NCI-H510A treated with DMSO at 0.1 percent for 48 hours (cell line): ENCODE measurements at regions not wholly inside any gene's neighbourhood (a gene's known extent, or its start where the extent isn't known, plus 50 kb on each side); places are given as distances from the start of the nearest gene placed in this dataset.

Experiments
- DNase-seq: peaks from one replicate; lab custom pipeline; 2025; lab: John Stamatoyannopoulos, UW

GRCh38 chr3:99500485-99500884, 137.9 kb upstream of the COL8A1 start:
- DNase-seq, result no peak

DNA sequence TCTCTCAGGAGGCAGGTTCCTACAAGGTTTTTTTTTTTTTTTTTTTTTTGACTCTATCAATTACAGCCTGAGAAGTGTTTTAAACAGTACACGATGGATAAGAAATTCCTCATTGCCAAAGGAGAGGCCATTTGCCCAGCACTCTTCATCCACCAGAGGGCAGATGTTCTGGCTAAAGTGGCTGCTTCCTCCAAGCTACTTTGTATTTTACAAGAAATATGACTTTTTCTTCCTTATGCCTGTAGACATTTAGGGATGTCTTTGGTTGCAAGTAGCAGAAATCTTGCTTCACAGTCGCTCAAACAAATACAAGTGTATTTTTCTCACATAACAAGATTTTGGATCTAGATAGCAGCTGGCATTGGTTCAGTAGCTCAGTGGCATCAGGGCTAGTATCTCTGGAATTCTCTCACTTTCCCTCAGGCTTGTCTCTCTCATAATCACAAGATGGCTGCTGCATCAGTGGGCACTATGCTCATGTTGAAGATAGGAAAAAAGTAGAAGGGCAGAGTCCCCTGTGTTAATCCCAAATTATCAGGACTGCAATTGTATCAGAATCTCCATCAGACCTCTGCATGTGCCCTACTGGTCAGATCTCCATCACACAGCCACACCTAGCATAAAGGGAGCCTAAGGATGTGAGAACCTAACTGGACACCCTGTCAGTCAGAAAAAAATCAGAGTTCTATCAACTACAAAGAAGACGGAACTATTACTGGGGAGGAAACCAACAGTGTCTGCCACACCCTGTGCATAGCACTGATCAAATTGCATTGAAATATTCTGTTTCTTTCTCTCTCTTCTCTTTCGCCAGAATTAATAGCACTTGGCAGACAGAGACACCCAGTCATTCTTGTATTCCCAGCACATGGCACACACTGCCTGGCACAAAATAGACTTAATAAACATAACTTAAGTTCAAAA, 138.9 kb upstream of the COL8A1 start:
- DNase-seq, result peak; percentile 17

DNA sequence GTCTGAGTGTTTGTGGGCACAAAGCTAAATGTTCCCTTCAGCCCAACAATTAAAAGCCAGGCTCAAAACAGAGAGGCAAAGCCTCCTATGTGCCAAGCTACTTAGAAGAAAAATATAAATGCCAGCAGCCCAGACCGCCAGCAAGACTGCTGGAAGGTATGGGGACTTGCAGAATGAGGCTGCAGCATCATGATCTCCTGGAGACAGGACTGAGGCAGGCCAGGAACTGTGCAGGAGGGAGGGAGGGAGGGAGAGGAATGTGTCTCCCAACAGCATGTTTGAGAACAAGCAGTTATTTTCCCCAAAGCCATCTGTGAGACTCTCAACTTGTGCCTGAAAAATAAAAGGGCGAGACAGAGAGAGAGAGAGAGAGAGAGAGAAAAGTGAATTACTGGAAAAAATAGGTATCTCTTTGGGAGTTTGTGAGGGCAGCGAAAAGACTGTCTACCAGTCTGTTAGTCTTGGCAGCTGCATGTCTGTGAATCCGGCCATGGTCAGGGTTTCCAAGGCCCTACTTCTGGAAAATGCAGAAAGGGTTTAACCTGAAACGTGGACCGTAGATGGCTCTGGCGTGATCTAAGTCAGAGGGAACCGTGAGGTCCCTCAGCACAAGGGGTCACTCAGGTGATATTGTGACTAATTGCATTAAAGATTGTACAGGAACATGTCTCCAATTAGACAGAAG, 139.7 kb upstream of the COL8A1 start:
- no peak for DNase-seq

GRCh38 chr3:99487894-99488293, 150.5 kb upstream of the COL8A1 start:
- DNase-seq, result no peak

- no peak for DNase-seq
Measured at GRCh38 chr3:99485286-99485685, 153.1 kb upstream of the COL8A1 start.

DNA sequence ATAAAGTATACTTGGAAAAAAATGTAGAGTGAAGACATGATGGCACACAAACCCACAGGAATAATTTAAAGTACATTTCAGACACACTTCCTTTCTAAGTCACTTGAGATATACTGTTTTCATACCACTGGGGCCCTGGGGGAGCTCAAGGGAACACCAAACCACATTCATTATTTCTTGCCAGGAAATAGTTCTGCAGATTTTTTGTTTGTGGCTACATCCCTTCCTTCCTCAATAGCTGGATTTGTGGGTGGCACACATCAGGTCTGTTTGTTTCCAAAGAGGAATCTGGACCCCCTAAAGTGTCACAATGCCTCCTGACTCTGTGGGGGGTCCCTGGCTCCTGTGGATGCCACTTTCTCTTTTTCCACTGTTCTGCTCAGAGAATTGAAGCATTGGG, 153.5 kb upstream of the COL8A1 start:
- no peak for DNase-seq

- no peak for DNase-seq
Measured at GRCh38 chr3:99483841-99484240, 154.6 kb upstream of the COL8A1 start.

GRCh38 chr3:99482191-99482590, 156.2 kb upstream of the COL8A1 start:
- no peak for DNase-seq

DNA sequence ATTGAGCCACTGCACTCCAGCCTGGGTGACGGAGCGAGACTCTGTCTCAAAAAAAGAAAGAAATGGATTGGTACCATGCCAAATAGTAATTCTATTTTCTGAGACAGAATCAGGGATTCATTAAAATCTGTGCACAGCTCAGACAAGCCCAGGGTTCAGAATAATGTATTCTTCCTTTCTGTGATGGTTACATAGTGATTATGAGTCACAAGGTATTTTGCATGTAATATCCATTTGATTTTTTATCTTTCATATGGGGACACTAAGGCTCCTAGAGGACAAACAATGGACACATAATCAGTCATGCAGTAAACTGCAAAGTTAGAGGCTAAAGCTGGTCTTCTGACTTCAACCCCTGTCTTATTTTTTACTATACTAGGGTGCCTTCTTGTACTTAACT, 156.8 kb upstream of the COL8A1 start:
- DNase-seq, result no peak

DNA sequence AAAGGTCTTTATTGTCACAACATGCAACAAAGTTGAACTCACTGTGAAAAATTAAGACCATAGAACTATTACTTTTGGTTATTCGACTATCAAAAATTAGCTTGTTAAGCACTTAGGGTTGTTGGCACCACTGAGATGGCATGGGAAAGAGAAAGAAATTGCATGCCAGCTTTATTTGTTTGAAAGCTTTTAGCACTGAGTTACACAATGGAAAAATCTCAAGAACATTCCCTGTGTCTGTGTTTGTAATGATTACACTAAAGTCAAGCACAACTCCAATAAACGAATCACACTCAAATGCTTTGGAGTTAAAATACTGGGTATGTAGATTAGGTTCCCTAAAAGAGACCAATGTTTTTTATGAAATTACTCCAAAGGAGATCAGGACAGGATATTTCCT, 158.6 kb upstream of the COL8A1 start:
- DNase-seq, result no peak

DNA sequence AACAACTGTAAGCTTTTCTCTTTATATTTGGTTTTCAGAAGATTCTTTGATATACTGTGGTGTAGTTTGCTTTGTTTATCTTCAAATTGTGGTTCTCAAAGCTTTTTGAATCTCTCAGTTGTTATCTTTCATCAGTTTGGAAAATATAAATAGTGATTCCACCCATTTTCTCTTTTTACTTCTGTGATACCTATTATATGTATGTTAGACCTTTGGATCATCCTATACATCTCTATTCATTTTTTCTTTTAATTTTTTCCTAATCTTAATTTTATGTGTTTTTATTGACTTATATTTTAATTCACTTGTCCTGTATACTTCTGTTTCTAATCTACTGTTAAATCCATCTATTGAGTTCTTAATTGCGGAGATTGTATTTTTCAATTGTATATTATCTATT, 160.7 kb upstream of the COL8A1 start:
- no peak for DNase-seq

DNA sequence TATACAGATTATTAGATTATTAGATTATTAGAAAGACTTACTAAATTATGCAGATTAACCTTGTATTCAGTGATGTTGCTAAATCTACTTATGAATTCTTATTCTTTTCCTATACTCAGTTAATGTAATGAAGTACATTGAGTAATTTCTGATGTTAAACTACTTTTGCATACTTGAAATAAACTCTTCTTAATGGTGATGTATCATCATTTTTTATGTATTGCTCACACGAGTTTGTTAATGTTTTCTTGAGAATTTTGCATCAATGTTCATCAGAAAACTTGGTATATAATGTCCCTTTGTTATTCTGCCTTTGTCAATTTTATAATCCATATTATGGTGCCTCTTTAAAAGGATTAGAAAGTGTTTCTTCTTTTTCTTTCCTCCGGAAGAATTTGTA, 163.2 kb upstream of the COL8A1 start:
- DNase-seq, result no peak

GRCh38 chr3:99474776-99475175, 163.6 kb upstream of the COL8A1 start:
- DNase-seq, result no peak

DNA sequence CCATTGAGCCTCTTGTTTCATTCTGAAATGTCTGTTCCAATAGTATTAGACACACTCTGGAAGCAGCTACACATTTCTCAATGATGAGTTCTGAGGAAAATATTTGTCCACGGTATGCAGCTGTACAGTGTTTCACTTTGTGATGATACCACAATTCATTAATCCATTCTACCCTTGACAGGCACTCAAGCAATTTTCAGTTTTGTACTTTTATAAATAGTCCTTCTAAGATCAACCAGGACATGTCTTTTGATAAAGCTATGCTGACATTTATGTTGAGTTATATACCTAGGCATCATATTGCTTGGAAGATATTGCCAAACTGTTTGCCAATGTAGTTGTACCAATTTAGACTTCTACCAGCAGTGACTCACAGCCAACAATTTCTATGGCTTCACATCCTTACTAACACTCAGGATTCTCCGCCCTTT, 165.1 kb upstream of the COL8A1 start:
- no peak for DNase-seq

- no peak for DNase-seq
Measured at GRCh38 chr3:99472385-99472784, 166.0 kb upstream of the COL8A1 start.

DNA sequence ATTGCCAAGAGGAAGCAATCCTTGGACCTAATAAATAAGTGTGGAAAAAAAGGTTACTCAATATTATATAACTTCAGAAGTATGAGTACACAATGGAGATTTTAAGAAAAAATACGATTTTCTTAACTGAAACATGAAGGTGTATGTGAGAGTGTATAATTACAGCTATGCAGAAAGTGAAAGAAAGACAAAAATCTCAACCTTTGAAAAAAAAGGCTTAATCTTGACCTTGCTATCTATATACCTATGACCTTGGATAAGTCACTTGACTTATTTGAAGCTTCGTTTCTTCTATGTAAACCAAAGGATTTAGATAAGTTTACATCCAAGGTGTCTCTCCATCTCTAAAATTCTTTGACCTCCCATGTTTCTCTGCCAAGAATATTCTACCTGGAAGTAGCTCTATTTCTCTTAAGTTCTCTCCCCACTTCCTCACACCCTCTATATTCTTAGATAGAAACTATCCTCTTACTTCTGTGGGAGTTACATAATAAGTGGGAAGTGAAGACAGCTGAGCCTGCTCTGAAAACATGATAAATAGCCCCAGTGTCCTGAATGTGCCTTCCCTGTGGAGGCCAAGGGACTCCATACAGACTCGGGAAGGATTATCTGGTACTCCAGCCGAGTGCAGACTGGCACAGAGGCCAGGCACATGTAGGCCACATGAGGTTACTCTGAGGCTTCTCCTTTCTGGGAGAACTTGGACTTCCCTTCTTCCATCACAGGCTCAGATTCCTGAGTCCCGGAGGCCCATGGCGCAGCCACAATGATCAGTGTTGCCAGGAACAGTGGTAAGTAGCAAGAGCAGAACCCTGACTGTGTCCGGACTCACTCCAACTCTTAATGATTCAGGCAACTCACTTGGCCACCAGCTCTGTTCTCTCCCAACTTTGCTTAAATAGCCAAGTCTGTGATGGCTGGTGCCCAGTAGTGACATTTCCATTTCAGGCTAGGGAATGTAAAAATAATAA, 166.8 kb upstream of the COL8A1 start:
- no peak for DNase-seq

- no peak for DNase-seq
Measured at GRCh38 chr3:99470841-99471240, 167.6 kb upstream of the COL8A1 start.

GRCh38 chr3:99468918-99469317, 169.5 kb upstream of the COL8A1 start:
- DNase-seq, result no peak

DNA sequence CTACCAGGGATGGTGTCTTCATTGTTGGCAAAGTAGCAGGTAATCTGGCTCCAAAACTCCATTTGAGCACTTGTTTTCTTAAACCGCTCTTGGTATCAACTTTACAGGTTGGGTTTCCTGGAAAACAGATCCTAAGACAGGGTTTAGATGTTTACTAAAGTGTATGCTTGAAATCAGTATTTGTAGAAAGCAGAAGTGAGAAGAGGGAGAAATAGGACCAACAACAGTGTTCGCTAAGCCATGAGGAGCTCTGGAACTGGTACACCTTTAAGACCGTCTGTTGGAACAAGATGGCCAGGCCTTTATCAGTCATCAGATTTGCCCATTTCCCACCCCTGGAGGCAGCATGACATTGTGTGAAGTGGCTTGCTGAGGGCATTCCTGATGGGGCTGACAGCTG, 171.0 kb upstream of the COL8A1 start:
- DNase-seq, result no peak

DNA sequence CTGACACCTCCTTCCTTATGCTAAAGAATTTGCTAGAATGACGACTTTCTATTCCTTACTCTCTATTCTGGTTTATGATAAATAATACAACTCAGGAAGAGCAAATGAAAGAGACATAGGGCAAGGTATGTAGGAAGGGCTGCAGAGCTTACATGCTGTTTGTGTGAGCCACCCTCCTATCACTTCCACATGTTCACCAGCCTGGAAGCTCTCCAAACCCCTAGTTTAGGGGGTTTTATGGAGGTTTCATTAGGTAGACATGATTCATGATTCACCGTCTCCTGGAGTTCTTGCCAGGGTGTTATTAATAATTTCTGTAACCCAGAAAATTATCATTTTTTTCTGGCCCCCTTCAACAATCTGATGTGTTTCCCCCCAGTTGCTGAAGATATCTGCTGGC, 172.1 kb upstream of the COL8A1 start:
- DNase-seq, result no peak

DNA sequence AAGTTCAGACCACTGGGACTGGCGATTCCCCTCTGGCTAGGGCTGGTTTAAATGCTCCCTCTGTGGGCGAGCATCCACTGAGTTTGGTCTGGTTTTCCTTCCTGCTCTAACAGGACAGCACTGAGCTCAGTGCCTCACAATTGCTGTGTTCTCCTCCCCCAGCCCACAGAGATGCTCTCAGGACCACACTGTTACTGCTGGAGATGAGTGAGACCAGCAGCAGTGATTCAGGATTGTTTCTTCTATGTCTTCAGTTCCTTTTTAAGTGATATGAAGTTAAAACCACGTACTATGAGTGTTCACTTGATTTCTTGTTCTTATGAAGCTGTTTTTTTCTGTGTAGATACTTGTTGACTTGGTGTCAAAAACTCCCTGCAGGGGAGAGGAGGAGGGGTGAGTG, 180.4 kb upstream of the COL8A1 start:
- DNase-seq, result no peak

DNA sequence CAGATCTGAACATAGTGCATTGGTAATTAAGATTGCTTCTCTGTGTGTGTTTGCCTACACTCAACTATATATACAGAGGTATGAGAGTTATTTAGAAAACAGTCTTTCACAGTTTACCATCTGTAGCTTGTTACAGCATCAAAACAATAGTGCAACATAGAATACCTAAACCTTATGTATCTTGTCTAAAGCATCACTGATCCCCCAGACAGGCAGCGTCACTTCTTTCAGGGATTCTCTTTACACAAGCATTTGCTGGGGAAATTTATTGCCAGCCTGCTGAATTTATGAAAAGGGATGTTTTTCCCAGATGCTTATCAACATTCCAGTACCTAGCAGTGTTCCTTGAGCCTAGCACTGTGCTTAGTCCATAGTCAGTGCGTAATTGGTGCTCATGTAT, 195.8 kb upstream of the COL8A1 start:
- DNase-seq, result no peak
